NCI-H774 (cell line): ENCODE measurements at regions not wholly inside any gene's neighbourhood (a gene's known extent, or its start where the extent isn't known, plus 50 kb on each side); places are given as distances from the start of the nearest gene placed in this dataset.
"Not testable (repeated sequence)": the region's sequence is repeated elsewhere in the genome, so short reads cannot be mapped to it uniquely, and the experiment has no call there.

Experiments
- DNase-seq: peaks from one replicate; lab custom pipeline; 2025; lab: John Stamatoyannopoulos, UW

DNA sequence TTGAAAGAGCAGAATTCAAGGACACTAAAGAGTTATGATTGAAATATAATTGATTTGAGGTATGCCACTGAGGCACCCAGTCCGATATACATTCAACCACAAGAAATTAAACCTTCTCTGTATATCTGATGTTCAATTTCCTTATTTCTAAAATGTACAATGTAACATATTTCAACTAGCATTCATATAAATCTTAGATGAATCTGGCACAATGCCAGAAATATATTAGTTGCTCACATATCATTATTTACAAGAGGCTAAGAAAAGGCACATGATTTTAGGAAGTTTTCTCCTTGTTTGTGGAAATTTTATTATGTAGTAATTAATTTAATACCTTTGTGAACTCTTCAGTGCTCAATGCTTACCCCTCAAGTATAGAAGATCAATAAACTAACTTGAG, 532.3 kb downstream of the KCNA4 start:
- no peak for DNase-seq

GRCh38 chr11:29483831-29484230, 533.0 kb downstream of the KCNA4 start:
- no peak for DNase-seq

- no peak for DNase-seq
These were observed 534.3 kb downstream of the KCNA4 start for GRCh38 chr11:29482510-29482909.

DNA sequence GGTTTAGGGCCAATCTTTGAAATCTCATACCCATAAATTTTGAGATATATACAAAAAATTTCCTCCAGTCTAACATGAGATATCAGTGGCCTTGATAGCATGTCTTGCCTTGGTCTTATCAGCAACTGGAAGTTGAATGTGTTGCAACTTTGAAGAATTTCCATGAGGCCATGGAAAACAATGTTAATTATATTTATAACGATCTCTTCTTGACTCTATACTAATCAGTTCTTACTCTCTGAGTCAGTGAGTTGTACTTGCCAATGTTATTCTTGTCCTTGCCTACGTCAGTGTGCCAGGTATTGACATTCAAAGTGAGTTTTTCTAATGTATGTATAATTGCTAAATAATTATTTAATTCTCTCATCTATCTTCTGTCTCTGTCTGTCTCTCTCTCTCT, 535.1 kb downstream of the KCNA4 start:
- no peak for DNase-seq

DNA sequence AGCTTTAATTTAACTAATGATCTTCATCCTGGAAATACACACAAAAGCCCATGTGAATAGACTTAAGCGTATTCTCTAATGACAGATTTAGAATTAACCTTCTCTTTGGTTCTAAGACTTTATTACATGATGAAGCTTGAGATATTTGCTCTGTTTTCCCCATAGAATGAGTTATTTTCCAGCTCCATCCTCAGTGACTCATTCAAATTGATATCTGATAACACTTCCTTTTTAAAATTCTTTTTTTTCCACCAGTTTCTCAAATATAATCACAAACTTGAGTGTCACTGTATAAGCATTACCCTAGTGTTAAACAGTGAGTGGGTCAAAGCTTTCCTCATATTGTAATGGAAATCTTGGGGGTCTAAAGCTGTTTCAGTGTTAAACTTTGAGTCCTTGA, 535.8 kb downstream of the KCNA4 start:
- no peak for DNase-seq

DNA sequence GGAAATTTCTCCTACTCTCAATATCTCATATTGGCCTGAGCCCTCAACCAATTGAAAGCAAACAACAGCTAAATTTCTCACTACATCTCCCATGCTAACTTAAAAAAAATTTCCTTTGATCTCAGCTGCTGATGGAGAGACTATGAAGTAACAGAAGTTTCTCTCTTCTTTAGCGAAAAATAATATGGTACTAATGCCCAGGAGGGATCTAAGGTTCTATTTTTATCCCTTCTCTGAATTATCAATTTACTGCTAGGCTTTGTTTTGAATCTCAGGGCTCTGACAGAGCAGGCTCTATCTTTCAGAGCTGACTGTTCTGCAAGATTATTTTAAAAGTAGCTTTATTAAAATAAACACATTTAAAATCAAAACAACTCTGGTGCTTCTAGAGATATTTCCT, 558.6 kb downstream of the KCNA4 start:
- no peak for DNase-seq

GRCh38 chr11:29452146-29452545, 564.7 kb downstream of the KCNA4 start:
- no peak for DNase-seq

- DNase-seq: no peak
These were observed 567.4 kb downstream of the KCNA4 start for GRCh38 chr11:29449281-29450074.

DNA sequence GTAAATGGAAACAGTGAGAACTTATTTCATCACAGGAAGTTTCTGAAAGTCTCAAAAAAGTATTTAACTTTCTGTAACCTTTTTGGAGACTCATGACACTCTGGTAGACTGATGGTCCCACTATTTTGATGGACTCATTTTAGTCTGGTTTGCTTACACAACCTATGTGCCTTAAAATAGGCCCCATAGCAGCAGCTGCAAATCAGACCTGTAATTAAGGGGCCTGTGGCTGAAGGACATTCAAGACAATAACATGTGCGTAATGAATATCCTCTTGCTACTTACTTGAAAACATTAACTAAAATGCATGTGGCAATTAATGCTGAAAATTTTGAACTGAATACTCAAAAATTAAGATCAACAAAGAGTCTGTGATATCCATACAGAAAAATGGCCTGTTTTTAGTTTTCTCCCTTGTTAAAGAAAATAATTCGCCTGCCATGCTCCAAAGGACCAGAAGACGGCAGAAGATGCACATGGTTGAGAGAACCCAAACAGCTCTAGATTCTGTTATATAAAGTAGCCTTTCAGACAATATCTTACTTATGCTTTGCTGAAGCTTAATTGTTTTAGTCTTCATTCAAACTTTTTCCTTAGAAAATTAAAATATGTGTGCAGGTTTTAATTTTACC, 568.5 kb downstream of the KCNA4 start:
- no peak for DNase-seq

- DNase-seq: no peak
These were observed 569.0 kb downstream of the KCNA4 start for GRCh38 chr11:29447821-29448220.

DNA sequence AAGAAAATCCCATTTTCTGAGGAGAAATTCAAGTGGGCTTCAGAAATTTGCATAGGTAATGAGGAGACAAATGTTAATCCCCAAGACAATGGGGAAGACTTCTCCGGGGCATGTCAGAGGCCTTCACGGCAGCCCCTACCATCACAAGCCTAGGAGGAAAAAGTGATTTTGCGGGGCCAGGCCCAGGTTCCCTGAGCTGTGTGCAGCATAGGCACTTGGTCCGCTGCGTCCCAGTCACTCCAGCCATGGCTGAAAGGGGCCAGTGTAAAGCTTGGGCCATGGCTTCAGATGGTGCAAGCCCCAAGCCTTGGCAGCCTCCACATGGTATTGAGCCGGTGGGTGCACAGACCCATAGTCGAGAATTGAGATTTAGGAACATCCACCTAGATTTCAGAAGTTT, 570.7 kb downstream of the KCNA4 start:
- no peak for DNase-seq

DNA sequence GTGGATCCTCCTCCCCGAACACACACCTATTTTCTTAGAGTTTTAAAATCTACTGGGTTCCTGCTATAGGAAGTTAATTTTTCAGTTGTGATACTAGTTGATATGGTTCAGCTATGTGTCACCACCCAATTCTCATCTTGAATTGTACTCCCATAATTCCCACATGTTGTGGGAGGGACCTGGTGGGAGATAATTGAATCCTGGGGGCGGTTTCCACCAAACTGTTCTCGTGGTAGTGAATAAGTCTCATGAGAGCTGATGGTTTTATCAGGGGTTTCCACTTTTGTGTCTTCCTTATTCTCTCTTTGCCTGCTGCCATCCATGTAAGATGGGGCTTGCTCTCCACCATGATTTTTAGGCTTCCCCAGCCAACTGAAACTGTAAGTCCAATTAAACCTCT, 571.6 kb downstream of the KCNA4 start:
- not testable (repeated sequence) for DNase-seq

- DNase-seq: no peak
These were observed 578.0 kb downstream of the KCNA4 start for GRCh38 chr11:29438815-29439214.

DNA sequence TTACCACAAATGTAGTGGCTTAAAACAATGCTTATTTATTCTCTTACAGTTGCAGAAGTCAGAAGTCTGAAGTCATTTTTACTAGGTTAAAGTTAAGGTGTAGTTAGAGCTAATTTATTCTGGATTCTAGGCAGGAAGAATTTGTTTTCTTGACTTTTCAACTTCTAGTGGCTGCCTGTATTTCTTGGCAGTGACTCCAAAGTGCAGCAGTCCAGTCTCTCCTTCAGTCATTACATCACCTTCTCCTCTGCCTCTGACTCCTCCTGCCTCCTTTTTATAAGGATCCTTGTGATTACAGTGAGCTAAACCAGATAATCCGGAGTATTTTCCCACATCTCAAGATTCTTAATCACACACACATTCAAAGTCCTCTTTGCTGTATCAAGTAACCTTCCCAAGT, 581.4 kb downstream of the KCNA4 start:
- DNase-seq: no peak

- DNase-seq: peak; percentile 13
These were observed 584.0 kb downstream of the KCNA4 start for GRCh38 chr11:29432719-29433325.

- no peak for DNase-seq
These were observed 611.5 kb downstream of the KCNA4 start for GRCh38 chr11:29405305-29405704.

DNA sequence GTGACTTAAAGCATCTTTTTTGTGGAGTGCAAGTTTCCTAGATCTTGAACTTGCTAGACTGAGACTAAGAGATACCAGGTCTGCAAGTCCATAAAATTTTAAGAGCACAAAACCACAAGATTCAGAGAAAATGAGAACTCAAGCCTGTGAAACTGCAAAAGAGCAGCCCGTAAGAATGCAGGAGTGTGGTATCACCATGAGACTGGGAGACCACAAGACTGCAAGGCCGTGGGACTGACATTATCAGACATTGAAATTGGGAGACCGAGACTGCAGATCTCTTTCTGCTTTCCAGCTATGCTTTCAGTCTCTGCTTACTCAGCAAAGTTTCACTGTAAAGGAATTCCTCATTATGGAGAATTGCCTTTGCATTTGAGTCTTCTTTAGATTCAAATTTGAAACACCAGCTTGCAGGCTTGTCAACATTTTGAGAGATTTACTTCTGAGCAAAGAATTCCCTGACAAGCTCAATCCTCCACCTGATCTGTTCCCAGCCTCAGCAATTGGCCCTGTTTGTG, 621.2 kb downstream of the KCNA4 start:
- DNase-seq: no peak

DNA sequence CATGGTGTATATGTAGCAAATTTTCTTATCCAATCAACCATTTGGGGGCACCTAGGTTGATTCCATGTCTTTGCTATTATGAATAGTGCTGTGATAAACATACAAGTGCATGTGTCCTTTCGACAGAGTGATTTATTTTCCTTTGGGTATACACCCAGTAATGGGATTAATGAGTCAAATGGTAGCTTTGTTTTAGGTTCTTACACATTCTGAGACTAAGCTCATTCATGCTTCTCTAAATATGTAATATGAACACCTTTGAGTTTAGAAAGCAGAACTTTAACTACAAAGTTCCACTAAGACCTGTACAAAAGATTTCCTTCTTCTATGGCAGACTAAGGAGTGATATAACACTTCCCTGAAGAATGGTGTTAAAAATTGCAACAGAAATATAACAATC, 627.0 kb downstream of the KCNA4 start:
- DNase-seq: no peak

DNA sequence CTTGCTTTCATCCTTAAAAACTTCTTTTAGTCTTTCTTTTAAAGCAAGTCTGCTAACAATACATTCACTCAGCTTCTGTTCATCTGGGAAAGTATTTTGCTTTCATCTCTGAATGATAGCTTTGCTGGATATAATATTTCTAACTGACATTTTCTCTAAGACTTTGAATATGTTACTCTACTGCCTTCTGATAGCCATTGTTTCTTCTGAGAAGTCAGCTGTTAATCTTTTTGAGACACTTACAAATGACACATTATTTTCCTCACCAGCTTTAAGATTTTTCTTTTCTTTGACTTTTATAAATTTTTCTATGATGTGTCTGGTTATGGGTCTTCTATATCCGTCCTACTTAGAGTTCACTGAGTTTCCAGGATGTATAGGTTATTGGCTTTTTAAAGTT, 643.1 kb downstream of the KCNA4 start:
- no peak for DNase-seq

DNA sequence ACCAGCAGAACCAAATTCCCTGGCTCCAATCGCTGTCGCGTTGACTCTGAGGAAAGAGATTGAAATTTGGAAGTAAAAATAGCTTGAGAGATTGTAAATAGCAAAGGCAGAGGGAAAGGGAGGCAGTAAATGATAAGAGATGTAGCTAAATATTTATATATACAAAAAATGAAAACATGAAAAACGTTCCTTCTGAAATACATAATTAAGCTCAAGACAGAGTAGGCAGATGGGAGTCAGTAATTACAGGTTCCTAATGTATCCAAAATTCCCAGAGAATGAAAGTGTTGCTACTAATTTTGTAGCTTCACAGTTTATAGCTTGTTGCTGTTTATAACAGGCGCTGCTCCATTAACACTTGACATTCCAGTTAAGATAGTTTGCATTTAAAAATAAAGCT, 648.7 kb downstream of the KCNA4 start:
- no peak for DNase-seq

DNA sequence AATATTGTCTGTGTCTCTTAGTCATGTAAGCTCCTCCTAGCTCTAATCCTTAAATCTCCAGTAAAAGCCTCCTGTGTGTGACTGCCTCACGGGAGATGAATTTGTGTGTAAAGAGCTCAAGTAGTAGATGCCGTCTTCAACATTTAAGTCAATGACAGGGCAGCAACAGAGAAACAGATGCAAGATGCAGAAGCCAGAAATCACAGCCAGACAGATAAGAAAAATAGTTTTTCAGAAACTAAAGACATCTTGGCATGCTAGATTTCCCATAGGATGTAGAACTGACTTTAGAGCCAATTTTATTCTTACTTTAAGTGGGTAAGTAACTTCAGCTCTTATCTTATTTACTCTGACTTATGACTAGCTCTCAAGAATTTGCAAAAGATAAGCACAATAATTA, 652.8 kb downstream of the KCNA4 start:
- DNase-seq: no peak

GRCh38 chr11:29361369-29361768, 655.5 kb downstream of the KCNA4 start:
- DNase-seq: no peak

GRCh38 chr11:29353833-29354232, 663.0 kb downstream of the KCNA4 start:
- no peak for DNase-seq
